Neural progenitor cell (in vitro differentiated cells): ENCODE measurements at regions not wholly inside any gene's neighbourhood (a gene's known extent, or its start where the extent isn't known, plus 50 kb on each side); places are given as distances from the start of the nearest gene placed in this dataset.

Experiments used
- DNase-seq: peaks from one replicate; pipeline ENCODE4 v3.0.0-alpha.2; 2016; ENCODE audit warnings: low spot score
- H2AFZ ChIP-seq: fragments of 200-600 bp; sonication (generic); replicated peaks from 2 replicates; pipeline ENCODE4 v1.6.1; 2016; ENCODE audit warnings: antibody characterized with exemption
- H3F3A ChIP-seq: fragments of 200-600 bp; sonication (generic); 2 replicates; pipeline ENCODE4 v1.6.1; 2016; ENCODE audit warnings: antibody characterized with exemption, low read depth
- H3K27ac ChIP-seq: fragments of 200-600 bp; sonication (generic); 2 replicates; pipeline ENCODE4 v1.5.1; 2016; ENCODE audit warnings: mild to moderate bottlenecking
- H3K27me3 ChIP-seq: fragments of 200-600 bp; sonication (generic); 2 replicates; pipeline ENCODE4 v1.6.1; 2016; ENCODE audit warnings: mild to moderate bottlenecking, moderate library complexity
- H3K36me3 ChIP-seq: fragments of 200-600 bp; sonication (generic); 2 replicates; pipeline ENCODE4 v1.5.1; 2016
- H3K4me1 ChIP-seq: fragments of 200-600 bp; sonication (generic); 2 replicates; pipeline ENCODE4 v1.6.1; 2016; ENCODE audit warnings: mixed run types
- H3K4me2 ChIP-seq: fragments of 200-600 bp; sonication (generic); 2 replicates; pipeline ENCODE4 v1.6.1; 2016
- H3K4me3 ChIP-seq: fragments of 200-600 bp; sonication (generic); 2 replicates; pipeline ENCODE4 v1.5.1; 2016
- H3K79me2 ChIP-seq: fragments of 200-600 bp; sonication (generic); 2 replicates; pipeline ENCODE4 v1.6.1; 2016; ENCODE audit warnings: low read depth
- H3K9ac ChIP-seq: fragments of 200-600 bp; sonication (generic); 2 replicates; pipeline ENCODE4 v1.6.1; 2016
- H3K9me3 ChIP-seq: fragments of 200-600 bp; sonication (generic); 2 replicates; pipeline ENCODE4 v1.5.1; 2016; ENCODE audit warnings: low read depth
- H4K20me1 ChIP-seq: fragments of 200-600 bp; sonication (generic); 2 replicates; pipeline ENCODE4 v1.6.1; 2016; ENCODE audit warnings: low read depth
- H3K27ac Mint-ChIP-seq: 3 replicates; pipeline ENCODE4 v1.8.0; 2021; ENCODE audit warnings: mixed read lengths
- H3K27me3 Mint-ChIP-seq: 2 replicates; pipeline ENCODE4 v1.8.0; 2022; ENCODE audit warnings: low read depth, mild to moderate bottlenecking, inconsistent platforms, moderate library complexity, mixed read lengths; ENCODE audit not compliant: insufficient read depth
- H3K36me3 Mint-ChIP-seq: 3 replicates; pipeline ENCODE4 v1.8.0; 2021; ENCODE audit warnings: mixed read lengths
- H3K4me1 Mint-ChIP-seq: 3 replicates; pipeline ENCODE4 v1.8.0; 2021; ENCODE audit warnings: mixed read lengths
- H3K4me3 Mint-ChIP-seq: 3 replicates; pipeline ENCODE4 v1.8.0; 2021; ENCODE audit warnings: mild to moderate bottlenecking, moderate library complexity, mixed read lengths
- H3K9me3 Mint-ChIP-seq: 3 replicates; pipeline ENCODE4 v1.8.0; 2020; ENCODE audit warnings: mixed read lengths
- EZH2 ChIP-seq: fragments of 200-600 bp; sonication (generic); IDR thresholded peaks from 2 replicates; pipeline ENCODE4 v1.6.1; 2017; ENCODE audit warnings: antibody characterized with exemption, mild to moderate bottlenecking, moderate library complexity
- EZH2phosphoT487 ChIP-seq: fragments of 200-600 bp; sonication (generic); IDR thresholded peaks from 2 replicates; pipeline ENCODE4 v1.6.1; 2017; ENCODE audit warnings: antibody characterized with exemption
- TF ChIP-seq, protein P1 (sequence below): fragments of 200-600 bp; sonication (generic); IDR thresholded peaks from 2 replicates; pipeline ENCODE4 v1.5.1; 2017; ENCODE audit warnings: antibody characterized with exemption, mild to moderate bottlenecking

- TF ChIP-seq, protein P1, sequence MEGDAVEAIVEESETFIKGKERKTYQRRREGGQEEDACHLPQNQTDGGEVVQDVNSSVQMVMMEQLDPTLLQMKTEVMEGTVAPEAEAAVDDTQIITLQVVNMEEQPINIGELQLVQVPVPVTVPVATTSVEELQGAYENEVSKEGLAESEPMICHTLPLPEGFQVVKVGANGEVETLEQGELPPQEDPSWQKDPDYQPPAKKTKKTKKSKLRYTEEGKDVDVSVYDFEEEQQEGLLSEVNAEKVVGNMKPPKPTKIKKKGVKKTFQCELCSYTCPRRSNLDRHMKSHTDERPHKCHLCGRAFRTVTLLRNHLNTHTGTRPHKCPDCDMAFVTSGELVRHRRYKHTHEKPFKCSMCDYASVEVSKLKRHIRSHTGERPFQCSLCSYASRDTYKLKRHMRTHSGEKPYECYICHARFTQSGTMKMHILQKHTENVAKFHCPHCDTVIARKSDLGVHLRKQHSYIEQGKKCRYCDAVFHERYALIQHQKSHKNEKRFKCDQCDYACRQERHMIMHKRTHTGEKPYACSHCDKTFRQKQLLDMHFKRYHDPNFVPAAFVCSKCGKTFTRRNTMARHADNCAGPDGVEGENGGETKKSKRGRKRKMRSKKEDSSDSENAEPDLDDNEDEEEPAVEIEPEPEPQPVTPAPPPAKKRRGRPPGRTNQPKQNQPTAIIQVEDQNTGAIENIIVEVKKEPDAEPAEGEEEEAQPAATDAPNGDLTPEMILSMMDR: no peak
- no peak for TF ChIP-seq EZH2phosphoT487
- TF ChIP-seq EZH2: no peak
- H3K36me3 ChIP-seq: no peaks in the 10 kb centered on the region
- no peaks in the 10 kb centered on the region for H3K27me3 ChIP-seq
- Mint-ChIP-seq H3K4me1 (no peaks in the 10 kb centered on the region), H3K27ac (no peak overlapping the region), H3K36me3 (no peaks in the 10 kb centered on the region), H3K27me3 (no peaks in the 10 kb centered on the region), H3K4me3 (no peak overlapping the region), H3K9me3 (no peaks in the 10 kb centered on the region)
- H4K20me1 ChIP-seq: no peaks in the 10 kb centered on the region
- no peaks in the 10 kb centered on the region for H3K79me2 ChIP-seq
- no peak overlapping the region for H2AFZ ChIP-seq
- no peaks in the 10 kb centered on the region for H3K9me3 ChIP-seq
- no peak overlapping the region for H3K27ac ChIP-seq
- H3K9ac ChIP-seq: no peak overlapping the region
- no peak for DNase-seq
- no peaks in the 10 kb centered on the region for H3F3A ChIP-seq
- no peaks in the 10 kb centered on the region for H3K4me1 ChIP-seq
- no peak overlapping the region for H3K4me3 ChIP-seq
- no peak overlapping the region for H3K4me2 ChIP-seq
Observed at GRCh38 chr11:26076233-26076990, 255.5 kb upstream of the ANO3 start.

GRCh38 chr11:26078231-26078821 is 253.6 kb upstream of the ANO3 start:
- Histone ChIP-seq H3K36me3 (no peaks in the 10 kb centered on the region), H2AFZ (no peak overlapping the region), H3K4me1 (no peaks in the 10 kb centered on the region), H3K27ac (no peak overlapping the region), H3K27me3 (no peaks in the 10 kb centered on the region), H3F3A (no peaks in the 10 kb centered on the region), H3K4me3 (no peak overlapping the region), H3K9ac (no peak overlapping the region), H3K79me2 (no peaks in the 10 kb centered on the region), H4K20me1 (no peaks in the 10 kb centered on the region), H3K9me3 (no peaks in the 10 kb centered on the region), H3K4me2 (no peak overlapping the region)
- no peaks in the 10 kb centered on the region for H3K4me1 Mint-ChIP-seq
- no peak for TF ChIP-seq EZH2
- TF ChIP-seq, protein P1: no peak
- TF ChIP-seq EZH2phosphoT487: no peak
- H3K9me3 Mint-ChIP-seq: no peaks in the 10 kb centered on the region
- no peaks in the 10 kb centered on the region for H3K27me3 Mint-ChIP-seq
- H3K36me3 Mint-ChIP-seq: no peaks in the 10 kb centered on the region
- H3K27ac Mint-ChIP-seq: no peak overlapping the region
- H3K4me3 Mint-ChIP-seq: no peak overlapping the region
- no peak for DNase-seq

DNA sequence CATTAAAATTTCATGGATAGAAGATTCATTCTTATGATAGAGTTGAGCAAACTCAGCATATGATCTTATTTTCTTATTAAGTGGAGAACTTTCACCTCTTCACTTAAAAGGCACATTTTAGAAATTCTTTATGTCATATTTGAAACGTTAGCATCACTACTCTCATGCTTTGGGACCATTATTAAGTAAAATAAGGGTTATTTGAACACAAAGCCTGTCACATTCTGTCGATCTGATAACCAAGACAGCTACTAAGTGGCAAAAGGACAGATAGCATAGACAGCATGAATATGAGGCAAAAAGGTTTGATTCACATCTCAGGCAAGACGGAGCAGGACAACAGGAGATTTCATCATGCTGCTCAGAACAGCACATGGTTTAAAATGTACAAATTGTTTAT is 247.6 kb upstream of the ANO3 start:
- Mint-ChIP-seq H3K36me3 (no peaks in the 10 kb centered on the region), H3K9me3 (no peaks in the 10 kb centered on the region), H3K4me3 (no peak overlapping the region), H3K4me1 (no peaks in the 10 kb centered on the region), H3K27me3 (no peaks in the 10 kb centered on the region), H3K27ac (no peak overlapping the region)
- Histone ChIP-seq H3K4me1 (no peaks in the 10 kb centered on the region), H3K27me3 (no peaks in the 10 kb centered on the region), H4K20me1 (no peaks in the 10 kb centered on the region), H3K9ac (no peak overlapping the region), H3K79me2 (no peaks in the 10 kb centered on the region), H3K9me3 (no peaks in the 10 kb centered on the region), H3K4me3 (no peak overlapping the region), H2AFZ (no peak overlapping the region), H3K4me2 (no peak overlapping the region), H3K36me3 (no peaks in the 10 kb centered on the region), H3K27ac (no peak overlapping the region), H3F3A (no peaks in the 10 kb centered on the region)
- TF ChIP-seq, protein P1: no peak
- TF ChIP-seq EZH2 (no peak), EZH2phosphoT487 (no peak)
- DNase-seq: no peak
